NCI-H446 (cell line): ENCODE measurements at regions not wholly inside any gene's neighbourhood (a gene's known extent, or its start where the extent isn't known, plus 50 kb on each side); places are given as distances from the start of the nearest gene placed in this dataset.

Experiments
- DNase-seq, 2 experiments: peaks; one replicate each; lab custom pipeline; 2025; lab: John Stamatoyannopoulos, UW

DNA sequence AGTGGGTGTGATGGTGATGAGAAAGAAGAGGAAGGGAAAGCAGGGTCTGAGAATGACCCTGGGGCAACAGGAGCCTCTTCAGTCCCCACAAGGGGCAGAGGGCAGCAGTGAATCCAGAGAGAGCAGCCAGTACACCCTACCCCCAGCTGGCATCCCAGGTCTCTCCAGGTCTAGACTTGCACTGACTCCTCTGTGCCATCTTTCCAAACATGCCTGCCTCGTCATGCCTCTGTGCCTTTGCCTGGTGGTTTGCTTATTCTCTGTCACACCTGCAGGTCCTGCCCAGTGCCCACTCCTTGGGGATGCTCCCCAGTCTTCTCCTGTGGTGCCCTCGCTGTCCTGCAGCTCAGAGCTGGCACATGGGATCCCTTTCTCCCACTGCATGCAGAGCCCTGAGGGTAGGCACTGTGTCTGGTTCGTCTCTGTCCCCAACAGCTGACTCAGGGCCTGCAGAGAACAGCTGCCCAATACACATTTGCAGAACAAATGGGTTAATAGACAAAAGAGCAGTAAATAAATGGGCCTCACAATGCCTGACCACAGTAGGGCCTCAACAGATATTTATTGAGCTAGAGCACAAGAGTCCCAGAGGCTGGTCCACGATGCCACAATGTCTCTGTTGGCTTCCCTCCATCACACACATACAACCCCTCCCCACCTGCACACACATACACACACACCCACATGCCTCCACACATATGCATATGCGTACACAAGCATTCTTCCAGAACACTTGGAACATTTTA is 89.8 kb downstream of the HS1BP3 start:
- DNase-seq: no peak

DNA sequence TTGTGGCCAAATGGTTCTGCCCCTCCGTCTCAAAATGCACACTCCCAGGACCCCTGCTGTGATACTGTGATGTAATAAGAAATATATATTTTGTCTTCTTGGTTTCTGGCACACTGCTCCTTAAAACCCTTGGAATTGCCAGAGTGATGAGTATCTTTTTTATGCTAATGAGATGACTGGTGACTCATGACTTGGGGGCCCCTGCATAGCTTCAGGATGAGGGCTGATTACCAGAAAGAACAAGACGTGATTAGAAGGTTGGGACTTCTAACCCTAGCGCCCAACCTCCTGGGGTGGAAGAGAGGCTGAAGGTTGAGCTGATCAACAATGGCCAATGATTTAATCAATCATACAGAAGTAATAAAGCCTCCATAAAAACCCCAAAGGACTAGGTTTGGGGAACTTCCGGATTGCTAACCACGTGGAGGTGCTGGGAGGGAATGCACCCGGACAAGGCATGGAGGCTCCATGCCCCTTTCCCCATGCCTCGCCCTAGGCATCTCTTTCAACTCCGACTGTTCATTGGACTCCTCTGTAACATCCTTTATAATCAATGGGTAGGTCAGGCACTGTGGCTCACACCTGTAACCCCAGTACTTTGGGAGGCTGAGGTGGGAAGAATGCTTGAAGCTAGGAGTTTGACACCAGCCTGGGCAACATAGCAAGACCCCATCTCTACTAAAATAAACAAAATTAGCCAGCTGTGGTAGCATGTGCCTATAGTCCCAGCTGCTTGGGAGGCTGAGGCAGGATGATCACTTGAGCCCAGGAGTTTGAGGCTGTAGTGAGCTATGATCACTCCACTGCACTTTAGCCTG is 89.1 kb downstream of the HS1BP3 start:
- DNase-seq: no peak

DNA sequence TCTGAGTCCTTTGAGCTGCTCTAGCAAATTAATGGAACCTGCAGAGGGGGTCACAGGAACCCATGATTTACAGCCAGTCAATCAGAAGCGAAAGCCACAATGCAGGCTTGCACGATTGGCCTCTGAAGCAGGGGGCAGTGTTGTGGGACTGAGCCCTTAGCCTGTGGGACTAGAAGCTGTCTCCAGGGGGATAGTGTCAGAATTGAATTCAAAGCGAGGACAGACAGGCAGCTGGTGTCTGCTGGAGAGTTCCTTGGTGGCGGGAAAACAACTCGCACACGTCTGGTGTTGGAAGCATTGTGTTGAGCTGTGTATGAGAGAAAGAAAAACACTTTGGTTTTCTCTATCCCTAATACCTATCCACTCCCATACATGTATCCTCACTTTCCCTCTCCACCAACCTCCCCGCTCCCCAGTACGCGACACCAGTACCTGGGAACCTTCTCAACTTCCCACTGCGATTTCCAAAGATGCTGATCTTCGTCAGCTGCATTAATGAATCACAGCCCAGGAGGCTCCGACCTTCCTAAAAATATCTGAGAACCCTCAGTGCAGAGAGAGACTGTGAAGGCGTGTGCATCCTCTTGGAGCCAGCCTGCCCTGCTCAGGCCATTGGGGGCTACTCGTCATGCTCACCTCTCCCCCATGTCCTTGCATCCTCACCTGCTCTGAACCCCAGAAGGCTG is 88.2 kb downstream of the HS1BP3 start:
- DNase-seq: no peak

- DNase-seq: no peak
Observed at GRCh38 chr2:20563251-20563650, 87.6 kb downstream of the HS1BP3 start.

- DNase-seq: no peak
Observed at GRCh38 chr2:20563833-20564232, 87.1 kb downstream of the HS1BP3 start.

DNA sequence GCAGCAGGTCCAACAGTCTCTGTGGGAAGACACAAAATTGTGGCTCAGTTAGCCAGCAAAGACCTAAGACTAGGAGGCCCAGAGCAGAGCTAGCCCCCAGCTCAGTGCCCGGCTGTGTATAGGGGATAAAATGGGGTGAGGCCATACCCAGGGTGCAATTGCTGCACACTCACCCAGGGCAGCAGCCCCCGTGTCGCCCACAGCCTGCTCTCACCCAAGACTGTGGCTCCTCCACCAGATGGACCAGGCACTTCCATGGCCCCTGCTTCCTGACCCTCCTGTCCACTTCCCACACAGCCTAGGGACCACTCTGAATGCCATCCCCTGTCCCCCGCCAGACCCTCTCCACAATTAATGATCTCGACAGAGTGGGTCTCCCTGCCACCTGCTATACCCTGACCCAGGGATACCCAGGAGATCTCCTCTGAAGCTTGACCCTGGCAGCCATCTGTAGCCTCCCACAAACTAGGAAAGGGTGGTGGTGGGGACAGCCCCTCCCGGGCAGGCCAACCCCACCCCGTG is 85.7 kb downstream of the HS1BP3 start:
- no peak for DNase-seq

DNA sequence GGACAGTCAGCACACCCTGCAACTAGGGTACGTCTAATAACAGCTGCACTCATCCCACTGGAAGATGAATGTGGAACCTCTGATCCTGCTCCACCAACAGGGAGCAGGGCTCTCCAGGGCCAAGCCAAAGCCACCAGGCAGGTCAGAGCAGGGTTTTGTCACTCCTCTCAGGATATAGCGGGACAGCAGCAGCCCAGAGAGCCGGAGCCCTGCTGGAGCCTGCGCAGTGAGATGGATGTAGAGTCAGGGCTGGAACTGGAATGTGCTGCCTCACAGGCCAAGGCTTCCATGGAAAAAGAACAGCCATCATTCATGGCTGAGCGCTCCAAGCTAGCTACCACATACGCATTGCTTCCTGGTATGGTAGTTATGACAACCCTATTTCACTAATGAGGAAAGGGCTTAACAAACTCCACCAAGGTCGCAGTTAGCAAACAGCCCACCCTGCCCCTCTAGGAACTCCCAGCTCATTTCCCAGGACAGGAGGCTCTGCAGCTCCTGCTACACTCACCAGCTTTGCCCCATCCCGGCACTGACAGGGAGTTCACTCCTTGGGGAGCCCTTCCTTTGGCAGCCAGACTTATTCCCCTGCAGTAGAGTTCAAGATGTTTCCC is 85.2 kb downstream of the HS1BP3 start:
- DNase-seq: no peak

DNA sequence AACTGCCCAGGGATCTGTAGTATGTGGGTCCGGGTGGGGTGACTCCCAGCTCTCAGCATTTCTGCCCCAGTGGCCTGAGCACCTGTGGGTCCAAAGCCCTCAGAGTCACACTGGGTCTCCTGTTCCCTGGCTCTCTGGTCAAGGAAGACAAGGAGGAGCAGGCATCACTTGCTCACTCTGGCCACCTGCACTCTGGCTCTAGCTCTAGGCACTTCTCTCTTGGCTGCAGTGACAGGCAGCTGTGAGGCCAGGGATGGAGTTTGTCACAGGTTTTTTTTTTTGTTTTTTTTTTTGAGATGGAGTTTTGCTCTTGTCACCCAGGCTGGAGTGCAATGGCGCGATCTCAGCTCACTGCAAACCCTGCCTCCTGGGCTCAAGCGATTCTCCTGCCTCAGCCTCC is 84.6 kb downstream of the HS1BP3 start:
- DNase-seq: no peak

GRCh38 chr2:20567159-20567925 is 83.6 kb downstream of the HS1BP3 start:
- no peak for DNase-seq
